GM20000 (cell line): ENCODE measurements at regions not wholly inside any gene's neighbourhood (a gene's known extent, or its start where the extent isn't known, plus 50 kb on each side); places are given as distances from the start of the nearest gene placed in this dataset.

Source experiments
- DNase-seq: peaks from one replicate; pipeline ENCODE4 v3.0.0; 2012; ENCODE audit warnings: low spot score
- TF ChIP-seq, protein P1 (sequence below): IDR thresholded peaks from 2 replicates; pipeline ENCODE4 v1.5.1; 2012; ENCODE audit warnings: mild to moderate bottlenecking, control low read depth; ENCODE audit errors: extremely low read depth, missing control alignments

GRCh38 chr5:124383693-124384092 is 362.7 kb downstream of the ZNF608 start:
- TF ChIP-seq, protein P1, sequence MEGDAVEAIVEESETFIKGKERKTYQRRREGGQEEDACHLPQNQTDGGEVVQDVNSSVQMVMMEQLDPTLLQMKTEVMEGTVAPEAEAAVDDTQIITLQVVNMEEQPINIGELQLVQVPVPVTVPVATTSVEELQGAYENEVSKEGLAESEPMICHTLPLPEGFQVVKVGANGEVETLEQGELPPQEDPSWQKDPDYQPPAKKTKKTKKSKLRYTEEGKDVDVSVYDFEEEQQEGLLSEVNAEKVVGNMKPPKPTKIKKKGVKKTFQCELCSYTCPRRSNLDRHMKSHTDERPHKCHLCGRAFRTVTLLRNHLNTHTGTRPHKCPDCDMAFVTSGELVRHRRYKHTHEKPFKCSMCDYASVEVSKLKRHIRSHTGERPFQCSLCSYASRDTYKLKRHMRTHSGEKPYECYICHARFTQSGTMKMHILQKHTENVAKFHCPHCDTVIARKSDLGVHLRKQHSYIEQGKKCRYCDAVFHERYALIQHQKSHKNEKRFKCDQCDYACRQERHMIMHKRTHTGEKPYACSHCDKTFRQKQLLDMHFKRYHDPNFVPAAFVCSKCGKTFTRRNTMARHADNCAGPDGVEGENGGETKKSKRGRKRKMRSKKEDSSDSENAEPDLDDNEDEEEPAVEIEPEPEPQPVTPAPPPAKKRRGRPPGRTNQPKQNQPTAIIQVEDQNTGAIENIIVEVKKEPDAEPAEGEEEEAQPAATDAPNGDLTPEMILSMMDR: no peak
- DNase-seq: no peak

- no peak for DNase-seq
- TF ChIP-seq, protein P1: no peak
Measured at GRCh38 chr5:124377386-124377785, 369.1 kb downstream of the ZNF608 start.

GRCh38 chr5:124373883-124374282 is 372.6 kb downstream of the ZNF608 start:
- TF ChIP-seq, protein P1: no peak
- no peak for DNase-seq

GRCh38 chr5:124372457-124372856 is 374.0 kb downstream of the ZNF608 start:
- TF ChIP-seq, protein P1: no peak

DNA sequence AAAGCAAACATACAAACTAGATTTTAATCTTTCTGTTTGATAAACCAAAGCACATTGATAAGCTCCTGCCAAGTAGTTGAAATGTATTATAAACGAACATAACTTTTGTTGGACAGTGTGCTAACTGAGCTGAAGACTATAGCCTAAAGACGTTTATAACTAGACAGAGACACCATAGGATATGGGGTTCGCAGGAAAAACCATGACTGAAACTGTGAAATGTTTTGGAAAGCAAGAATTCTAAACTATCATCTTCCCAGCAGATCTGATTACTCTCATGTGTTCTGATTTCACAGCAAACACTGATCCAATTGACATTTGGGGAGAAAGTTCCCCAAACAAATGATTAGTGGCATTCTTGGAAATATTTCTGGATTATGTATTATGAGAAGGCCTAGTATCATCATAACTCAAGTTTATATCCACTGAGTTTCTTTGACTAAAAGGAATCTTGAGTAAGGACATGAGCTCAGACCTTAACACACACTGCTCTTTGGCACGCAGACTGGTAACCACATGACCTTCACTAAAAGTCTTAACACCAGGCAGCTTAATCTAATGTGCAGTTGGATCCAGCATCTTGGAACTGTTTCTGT is 375.2 kb downstream of the ZNF608 start:
- TF ChIP-seq, protein P1: no peak
- DNase-seq: no peak

More at GRCh38 chr5:124372457-124372856, 374.0 kb downstream of the ZNF608 start:
- no peak for DNase-seq

DNA sequence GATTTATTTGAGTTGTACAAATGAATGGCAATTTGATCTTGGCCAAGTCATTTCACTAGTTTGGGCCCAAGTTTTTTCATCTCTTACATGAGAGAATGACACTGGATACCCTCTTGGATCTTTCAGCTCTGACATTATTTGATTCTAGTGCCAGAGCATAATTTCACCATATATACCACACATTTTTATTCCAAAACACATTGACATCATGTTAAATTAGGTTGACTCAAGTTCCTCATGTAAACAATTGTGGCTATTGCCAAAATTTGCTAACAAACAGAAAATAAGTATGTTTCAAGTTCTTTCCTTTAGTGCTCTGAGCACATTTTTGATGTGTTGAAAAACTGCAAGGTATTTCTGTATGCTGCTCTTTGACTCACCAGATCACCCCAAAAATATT is 375.8 kb downstream of the ZNF608 start:
- DNase-seq: no peak
- TF ChIP-seq, protein P1: no peak

DNA sequence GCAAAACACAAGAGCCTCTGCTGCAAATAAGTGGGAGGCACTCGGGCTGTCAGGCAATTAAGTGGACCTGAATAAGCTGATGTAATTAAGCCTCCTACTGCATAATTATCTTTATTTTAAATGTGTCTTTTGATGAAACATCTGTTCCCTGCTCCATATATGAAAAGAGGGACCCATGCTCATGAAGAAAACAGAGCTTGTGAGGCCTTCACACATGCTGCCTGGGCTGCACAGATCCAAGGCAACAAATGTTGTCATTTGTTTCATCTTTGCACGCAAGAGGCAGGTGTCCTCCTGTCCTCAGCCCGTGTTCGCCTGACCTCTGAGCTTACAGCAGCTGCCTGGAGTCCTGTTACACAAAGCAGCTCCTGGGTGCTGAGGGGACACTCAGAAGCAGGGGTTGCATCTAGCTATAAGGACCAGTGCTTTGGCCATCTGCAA is 381.1 kb downstream of the ZNF608 start:
- TF ChIP-seq, protein P1: no peak
- no peak for DNase-seq
